K562 (cell line): ENCODE measurements at regions not wholly inside any gene's neighbourhood (a gene's known extent, or its start where the extent isn't known, plus 50 kb on each side); places are given as distances from the start of the nearest gene placed in this dataset.

Experiments used
- ATAC-seq: fragments of 200-7000 bp; cut with Tn5 transposase; 3 replicates; pipeline ENCODE4 v1.9.1; 2020; ENCODE audit warnings: moderate library complexity
- BruUV-seq: library from RNA; stranded (reverse); fragments of 400-500 nt; replicated peaks from 2 replicates; lab custom pipeline; 2021; lab: Mats Ljungman, UMichigan
- CTCF ChIA-PET: fragments of 300-600 bp; formaldehyde crosslinking; extraction: SDS; loops from one replicate; lab custom pipeline; 2021; ENCODE audit warnings: low intra/inter-chr PET ratio; lab: Yijun Ruan, JAX
- POLR2A ChIA-PET: fragments of 300-600, 350-650 bp; sonication (Branson Sonifier 250); formaldehyde crosslinking; extraction: SDS; loops from one replicate; lab custom pipeline; 2021; ENCODE audit warnings: antibody characterized with exemption, inconsistent platforms; lab: Yijun Ruan, JAX
- DNase-seq, 4 experiments: peaks; one replicate each; pipeline versions ENCODE4 v3.0.0 to v3.0.0-alpha.2; 2011 to 2018; ENCODE audit warnings: low spot score in 3 of 4, mixed read lengths in 3 of 4; ENCODE audit errors: extremely low read depth in 1 of 4
- FAIRE-seq: peaks from 2 replicates; lab custom pipeline; 2011; peaks lifted over from hg19 to GRCh38; lab: Jason Lieb, UNC
- H2AFZ ChIP-seq: 2 replicates; pipeline ENCODE4 v1.6.0; 2011; ENCODE audit warnings: low read depth, low read length, control low read depth, inconsistent platforms
- H3K27ac ChIP-seq: fragments of 200-600 bp; 3 replicates; pipeline ENCODE4 v1.8.0; 2011; ENCODE audit warnings: low read depth, mild to moderate bottlenecking, control low read depth, inconsistent platforms, low read length, moderate library complexity, mixed read lengths; ENCODE audit errors: extremely low read depth
- H3K27me3 ChIP-seq, 2 experiments: fragments of 300-600 bp in 1 of 2; 2 replicates in 1 of 2; 3 replicates in 1 of 2; pipeline versions ENCODE4 v1.6.0 to v1.8.0; 2011; ENCODE audit warnings: inconsistent platforms in 2 of 2, low read length in 2 of 2, mild to moderate bottlenecking in 1 of 2, mixed read lengths in 1 of 2, moderate library complexity in 1 of 2; ENCODE audit not compliant: control insufficient read depth in 2 of 2, insufficient read depth in 2 of 2
- H3K36me3 ChIP-seq: fragments of 300-600 bp; 3 replicates; pipeline ENCODE4 v1.8.0; 2011; ENCODE audit warnings: mild to moderate bottlenecking, low read length, inconsistent platforms; ENCODE audit not compliant: control insufficient read depth, insufficient read depth
- H3K4me1 ChIP-seq, 2 experiments: fragments of 200-600 bp in 1 of 2; replicated peaks in 1 of 2; 2 replicates in 1 of 2; 3 replicates in 1 of 2; pipeline versions ENCODE4 v1.5.1 to v1.8.0; 2011; ENCODE audit warnings: inconsistent platforms in 2 of 2, low read length in 2 of 2, mild to moderate bottlenecking in 1 of 2, mixed read lengths in 1 of 2, moderate library complexity in 1 of 2; ENCODE audit not compliant: control insufficient read depth in 2 of 2, insufficient read depth in 2 of 2
- H3K4me2 ChIP-seq: 2 replicates; pipeline ENCODE4 v1.6.1; 2011; ENCODE audit warnings: low read length, control low read depth, inconsistent platforms, mixed read lengths; ENCODE audit not compliant: insufficient read depth
- H3K4me3 ChIP-seq: fragments of 200-600 bp; sonication (generic), shearing (Covaris generic); 2 replicates; pipeline ENCODE4 v1.5.1; 2016; ENCODE audit warnings: control low read depth, inconsistent platforms
- H3K79me2 ChIP-seq: fragments of 200-600 bp; 3 replicates; pipeline ENCODE4 v1.8.0; 2011; ENCODE audit warnings: low read length, inconsistent platforms; ENCODE audit not compliant: control insufficient read depth, insufficient read depth
- H3K9ac ChIP-seq, 2 experiments: 2 replicates each; pipeline versions ENCODE4 v1.6.0 to v1.6.1; 2011; ENCODE audit warnings: low read depth in 2 of 2, low read length in 2 of 2, control low read depth in 1 of 2, inconsistent platforms in 1 of 2, mild to moderate bottlenecking in 1 of 2, mixed read lengths in 1 of 2; ENCODE audit not compliant: insufficient read depth in 1 of 2
- H3K9me1 ChIP-seq: one replicate; pipeline ENCODE4 v1.6.0; 2011; ENCODE audit warnings: inconsistent platforms, mild to moderate bottlenecking, low read length, moderate library complexity; ENCODE audit not compliant: control insufficient read depth, insufficient read depth
- H3K9me3 ChIP-seq: replicated peaks from 2 replicates; pipeline ENCODE4 v1.5.1; 2011; ENCODE audit warnings: low read depth, low read length, inconsistent platforms; ENCODE audit not compliant: control insufficient read depth, insufficient read depth
- H4K20me1 ChIP-seq: replicated peaks from 2 replicates; pipeline ENCODE4 v1.6.1; 2011; ENCODE audit warnings: low read length, inconsistent platforms, mixed read lengths; ENCODE audit not compliant: control insufficient read depth, insufficient read depth
- BCLAF1 ChIP-seq, 2 experiments: fragments of 450-650 bp in 1 of 2; IDR thresholded peaks; 2 replicates each; pipeline ENCODE4 v1.6.1; 2011 to 2017; ENCODE audit warnings: low read depth in 2 of 2, antibody characterized with exemption in 1 of 2, borderline replicate concordance in 1 of 2, low read length in 1 of 2, mild to moderate bottlenecking in 1 of 2, mixed read lengths in 1 of 2; ENCODE audit not compliant: control insufficient read depth in 1 of 2
- CBX2 ChIP-seq: fragments of 200-600 bp; sonication (generic); IDR thresholded peaks from one replicate; pipeline ENCODE4 v1.6.1; 2012; ENCODE audit warnings: mild to moderate bottlenecking, low read length, inconsistent platforms; ENCODE audit not compliant: insufficient read depth, poor library complexity, severe bottlenecking
- CEBPZ ChIP-seq: fragments of 150-350 bp; IDR thresholded peaks from 2 replicates; pipeline ENCODE4 v1.6.1; 2014; ENCODE audit warnings: low read depth, mild to moderate bottlenecking, low read length, borderline replicate concordance
- IFI16 ChIP-seq: fragments of 250-450 bp; sonication (Bioruptor Pico); IDR thresholded peaks from 2 replicates; pipeline ENCODE4 v2.1.2; 2022; ENCODE audit warnings: mild to moderate bottlenecking, inconsistent platforms
- MTF1 ChIP-seq: fragments of 250-450 bp; sonication (Bioruptor Pico); IDR thresholded peaks from 2 replicates; pipeline ENCODE4 v1.9.0; 2021; ENCODE audit warnings: moderate library complexity, mild to moderate bottlenecking, inconsistent platforms, borderline replicate concordance
- SAFB ChIP-seq: fragments of 200-400 bp; formaldehyde crosslinking; IDR thresholded peaks from 2 replicates; pipeline ENCODE4 v1.6.1; 2017; ENCODE audit warnings: low read depth, low read length, borderline replicate concordance
- TCF15 ChIP-seq: fragments of 250-450 bp; sonication (Bioruptor Pico); IDR thresholded peaks from 2 replicates; pipeline ENCODE4 v1.8.0; 2022; ENCODE audit warnings: moderate library complexity, mild to moderate bottlenecking, inconsistent platforms
- ZBTB11 ChIP-seq, 3 experiments: fragments of 200-800 bp in 1 of 3; fragments of 250-450 bp in 1 of 3; fragments of 450-650 bp in 1 of 3; sonication (Bioruptor Pico) in 1 of 3; sonication (Bioruptor generic) in 1 of 3; formaldehyde crosslinking in 1 of 3; IDR thresholded peaks; 2 replicates each; pipeline versions ENCODE4 v1.6.1 to v1.8.0; 2016 to 2022; ENCODE audit warnings: mild to moderate bottlenecking in 2 of 3, missing genetic modification characterization in 2 of 3, missing compliant biosample characterization in 1 of 3, moderate library complexity in 1 of 3
- WGBS: fragments of 100-300 bp; shearing (Covaris generic); methylation state at CpG from one replicate; pipeline ENCODE4 v1.1.6; 2016; ENCODE audit warnings: low coverage, mixed read lengths; ENCODE audit not compliant: insufficient coverage; ENCODE audit errors: missing lambda C conversion rate; 5-methylcytosine and 5-hydroxymethylcytosine counted together
- in situ Hi-C: fragments of 300-500 bp; cut with MboI; formaldehyde crosslinking; loops from 4 replicates; pipeline ENCODE4 v1.15.0; 2018; ENCODE audit warnings: inconsistent platforms, mixed read lengths
- intact Hi-C: fragments of 100-400 bp; cut with micrococcal nuclease; formaldehyde crosslinking; loops from 2 replicates; pipeline ENCODE4 v1.14.2; 2022
- TF ChIP-seq, protein P1 (sequence below): sonication (generic); formaldehyde crosslinking; IDR thresholded peaks from 2 replicates; pipeline ENCODE4 v1.8.1; 2023; ENCODE audit warnings: mild to moderate bottlenecking, missing genetic modification reagents, moderate library complexity

- no peaks in the 10 kb centered on the region for H3K27me3 ChIP-seq
- no peaks in the 10 kb centered on the region for H3K79me2 ChIP-seq
- intact Hi-C loops (no loop called here), in situ Hi-C loops (no loop called here)
- no peaks in the 10 kb centered on the region for H3K9me3 ChIP-seq
- ChIA-PET CTCF (no interaction called here), POLR2A (no interaction called here)
- no peak for DNase-seq
- ATAC-seq: no peak
- H3K27ac ChIP-seq: no peak overlapping the region
- H2AFZ ChIP-seq: no peak overlapping the region
- H3K9me1 ChIP-seq: no peaks in the 10 kb centered on the region
- H4K20me1 ChIP-seq: 0 out of 2 replicates have a peak, but pooled peaks cover 7% of the 10 kb centered on the region
- WGBS: 87% methylated on average over 20 of the region's 23 CpGs
- H3K36me3 ChIP-seq: peaks cover 31% of the 10 kb centered on the region; the same call in 2 of the 3 replicates
- H3K4me2 ChIP-seq: no peak overlapping the region
- no TSS peak for BruUV-seq
- FAIRE-seq: no peak
- no peaks in the 10 kb centered on the region for H3K4me1 ChIP-seq
- no peak overlapping the region for H3K4me3 ChIP-seq
- no peak overlapping the region for H3K9ac ChIP-seq
- TF ChIP-seq, protein P1, sequence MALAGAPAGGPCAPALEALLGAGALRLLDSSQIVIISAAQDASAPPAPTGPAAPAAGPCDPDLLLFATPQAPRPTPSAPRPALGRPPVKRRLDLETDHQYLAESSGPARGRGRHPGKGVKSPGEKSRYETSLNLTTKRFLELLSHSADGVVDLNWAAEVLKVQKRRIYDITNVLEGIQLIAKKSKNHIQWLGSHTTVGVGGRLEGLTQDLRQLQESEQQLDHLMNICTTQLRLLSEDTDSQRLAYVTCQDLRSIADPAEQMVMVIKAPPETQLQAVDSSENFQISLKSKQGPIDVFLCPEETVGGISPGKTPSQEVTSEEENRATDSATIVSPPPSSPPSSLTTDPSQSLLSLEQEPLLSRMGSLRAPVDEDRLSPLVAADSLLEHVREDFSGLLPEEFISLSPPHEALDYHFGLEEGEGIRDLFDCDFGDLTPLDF (CRISPR knock-in tag): no peak
- TF ChIP-seq BCLAF1 (IDR thresholded peaks at IDR 0.05; ENCODE audit: borderline replicate concordance in 1 of 2, control insufficient read depth in 1 of 2, low read depth in 2 of 2, low read length in 1 of 2) (no peak), SAFB (no peak), CEBPZ (no peak), TCF15 (CRISPR knock-in tag) (no peak), MTF1 (CRISPR knock-in tag) (no peak), CBX2 (no peak), IFI16 (no peak), ZBTB11 (CRISPR knock-in tag; IDR thresholded peaks at IDR 0.05) (no peak)
These were observed 130.1 kb downstream of the PTPRS start for GRCh38 chr19:5210556-5210955.
